ENCODE measurements at regions not wholly inside any gene's neighbourhood (a gene's known extent, or its start where the extent isn't known, plus 50 kb on each side); places are given as distances from the start of the nearest gene placed in this dataset.

- intact Hi-C loops (cut with DNase I): no loop called here
- Histone ChIP-seq H3K4me3 (replicated peaks in 1 of 3) (no peak overlapping the region), H3K4me1 (peaks cover 0 to 3% of the 10 kb centered on the region in 2 donors), H3K36me3 (no peaks in the 10 kb centered on the region), H3K27ac (no peak overlapping the region), H3K27me3 (no peaks in the 10 kb centered on the region), H3K9me3 (no peaks in the 10 kb centered on the region)
- DNase-seq: no peak
- TF ChIP-seq CTCF (IDR thresholded peaks at IDR 0.05): no peak
- 78 to 87% methylated on average over 12 to 13 of the region's 13 CpGs for WGBS, 2 donors
These were observed 217.8 kb downstream of the ANKRD60 start for GRCh38 chr20:58010666-58011065.

GRCh38 chr20:58010186-58010585 is 218.3 kb downstream of the ANKRD60 start:
- Histone ChIP-seq H3K4me3 (replicated peaks in 1 of 3) (no peak overlapping the region), H3K27me3 (no peaks in the 10 kb centered on the region), H3K4me1 (peaks cover 0 to 8% of the 10 kb centered on the region in 2 donors), H3K9me3 (no peaks in the 10 kb centered on the region), H3K36me3 (no peaks in the 10 kb centered on the region), H3K27ac (no peak overlapping the region)
- intact Hi-C loops (cut with DNase I): no loop called here
- DNase-seq: no peak
- 93 to 95% methylated on average over 7 of the region's 7 CpGs for WGBS, 2 donors
- TF ChIP-seq POLR2A (IDR thresholded peaks at IDR 0.05) (no peak), CTCF (IDR thresholded peaks at IDR 0.05) (no peak)

- Histone ChIP-seq H3K4me3 (replicated peaks in 1 of 3) (no peak overlapping the region), H3K4me1 (peaks cover 0 to 10% of the 10 kb centered on the region in 2 donors), H3K9me3 (no peaks in the 10 kb centered on the region), H3K27ac (no peak overlapping the region), H3K27me3 (no peaks in the 10 kb centered on the region), H3K36me3 (no peaks in the 10 kb centered on the region)
- intact Hi-C loops (cut with DNase I): no loop called here
- no peak for TF ChIP-seq CTCF (IDR thresholded peaks at IDR 0.05)
- no peak for TF ChIP-seq POLR2A (IDR thresholded peaks at IDR 0.05)
- DNase-seq: no peak
- 82 to 89% methylated on average over 4 of the region's 4 CpGs for WGBS, 2 donors
These were observed 219.6 kb downstream of the ANKRD60 start for GRCh38 chr20:58008866-58009265.

- Histone ChIP-seq H3K4me3 (replicated peaks in 1 of 3) (no peak overlapping the region), H3K9me3 (no peaks in the 10 kb centered on the region), H3K36me3 (no peaks in the 10 kb centered on the region), H3K27me3 (no peaks in the 10 kb centered on the region), H3K27ac (no peak overlapping the region), H3K4me1 (peaks cover 0 to 10% of the 10 kb centered on the region in 2 donors)
- 74 to 81% methylated on average over 13 of the region's 13 CpGs for WGBS, 2 donors
- no peak for DNase-seq
- intact Hi-C loops (cut with DNase I): no loop called here
- TF ChIP-seq POLR2A (IDR thresholded peaks at IDR 0.05): no peak
- no peak for TF ChIP-seq CTCF (IDR thresholded peaks at IDR 0.05)
These were observed 220.0 kb downstream of the ANKRD60 start for GRCh38 chr20:58008413-58008812.

GRCh38 chr20:58007947-58008346 is 220.5 kb downstream of the ANKRD60 start:
- DNase-seq: no peak
- no peaks in the 10 kb centered on the region for H3K27me3 ChIP-seq
- no peak overlapping the region for H3K27ac ChIP-seq
- intact Hi-C loops (cut with DNase I): no loop called here
- H3K4me1 ChIP-seq: peaks cover 0 to 10% of the 10 kb centered on the region in 2 donors
- no peak overlapping the region for H3K4me3 ChIP-seq (replicated peaks in 1 of 3)
- no peak for TF ChIP-seq CTCF (IDR thresholded peaks at IDR 0.05)
- no peak for TF ChIP-seq POLR2A (IDR thresholded peaks at IDR 0.05)
- H3K36me3 ChIP-seq: no peaks in the 10 kb centered on the region
- H3K9me3 ChIP-seq: no peaks in the 10 kb centered on the region
- WGBS, 2 donors: 92 to 95% methylated on average over 2 of the region's 2 CpGs
